Esophagus muscularis mucosa (tissue), 4 donors: ENCODE measurements at regions not wholly inside any gene's neighbourhood (a gene's known extent, or its start where the extent isn't known, plus 50 kb on each side); places are given as distances from the start of the nearest gene placed in this dataset.

Experiments
- CTCF ChIP-seq, 3 experiments: fragments of 200-600 bp in 2 of 3; fragments of 450-650 bp in 1 of 3; sonication (generic) in 2 of 3; IDR thresholded peaks; one replicate each; pipeline ENCODE4 v1.5.1; 2017 to 2019; ENCODE audit warnings: antibody characterized with exemption in 3 of 3, mild to moderate bottlenecking in 2 of 3, moderate library complexity in 1 of 3
- EP300 ChIP-seq: sonication (generic); formaldehyde crosslinking; IDR thresholded peaks from one replicate; pipeline ENCODE4 v1.6.1; 2017; ENCODE audit warnings: antibody characterized with exemption
- POLR2A ChIP-seq: fragments of 450-650 bp; IDR thresholded peaks from one replicate; pipeline ENCODE4 v1.6.1; 2017; ENCODE audit warnings: antibody characterized with exemption, moderate library complexity, mild to moderate bottlenecking, low read depth
- POLR2AphosphoS5 ChIP-seq, 2 donors: sonication (generic); formaldehyde crosslinking; IDR thresholded peaks; one replicate each; pipeline ENCODE4 v1.6.1; 2017; ENCODE audit warnings: antibody characterized with exemption in 2 of 2

GRCh38 chr5:58018016-58018415 is 441.9 kb downstream of the PLK2 start:
- no peak for TF ChIP-seq EP300
- TF ChIP-seq POLR2A, result no peak
- no peak for TF ChIP-seq CTCF (IDR thresholded peaks at IDR 0.05)
- no peak for TF ChIP-seq POLR2AphosphoS5 (IDR thresholded peaks at IDR 0.05)
